VCaP (cell line): ENCODE measurements at regions not wholly inside any gene's neighbourhood (a gene's known extent, or its start where the extent isn't known, plus 50 kb on each side); places are given as distances from the start of the nearest gene placed in this dataset.

ENCODE experiments used
- H3K27ac ChIP-seq: fragments of 450-650 bp; 2 replicates; pipeline ENCODE4 v1.5.1; 2017
- CTCF ChIP-seq: fragments of 450-650 bp; conservative IDR thresholded peaks from 2 replicates; pipeline ENCODE4 v1.5.1; 2017; ENCODE audit warnings: mild to moderate bottlenecking, moderate library complexity

DNA sequence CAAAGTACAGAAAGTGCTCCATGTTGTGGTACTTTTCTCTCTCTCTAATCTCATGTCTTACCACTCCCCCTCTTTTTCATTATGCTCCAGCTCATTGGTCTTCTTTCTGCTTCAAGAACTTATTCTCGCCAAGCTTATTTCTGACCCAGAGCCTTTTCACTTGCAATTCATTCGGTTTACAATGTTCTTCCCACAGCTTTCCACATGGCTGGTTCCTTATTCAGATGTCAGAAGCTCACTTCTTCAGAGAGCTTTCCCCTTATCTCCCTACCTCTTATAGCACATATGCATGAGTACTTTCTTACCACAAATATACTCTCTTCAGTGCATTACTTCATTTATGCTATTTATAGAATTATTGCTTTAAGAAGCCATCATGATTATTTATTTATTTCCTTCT is 338.8 kb upstream of the ATP10B start:
- no peak overlapping the region for H3K27ac ChIP-seq
- TF ChIP-seq CTCF: no peak

DNA sequence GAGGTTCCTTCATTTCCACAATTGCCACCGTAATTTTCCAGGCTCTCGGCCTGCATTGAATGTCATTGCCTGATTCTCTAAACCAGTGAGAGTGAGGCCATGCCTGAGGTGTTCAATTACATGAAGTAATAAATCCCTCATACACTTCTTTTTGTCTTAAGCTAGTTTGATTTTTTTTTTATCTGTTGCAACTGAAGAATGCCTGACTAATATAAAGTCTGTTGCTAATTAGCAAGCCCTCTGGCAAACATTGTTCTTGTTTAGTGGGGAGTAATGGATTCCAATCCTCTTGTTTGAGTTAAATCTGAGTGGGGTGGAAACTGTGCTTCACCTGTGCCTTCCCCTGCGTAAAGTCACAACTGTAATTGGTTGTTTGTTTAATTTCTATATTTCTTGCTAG is 338.1 kb upstream of the ATP10B start:
- no peak overlapping the region for H3K27ac ChIP-seq
- TF ChIP-seq CTCF: no peak

DNA sequence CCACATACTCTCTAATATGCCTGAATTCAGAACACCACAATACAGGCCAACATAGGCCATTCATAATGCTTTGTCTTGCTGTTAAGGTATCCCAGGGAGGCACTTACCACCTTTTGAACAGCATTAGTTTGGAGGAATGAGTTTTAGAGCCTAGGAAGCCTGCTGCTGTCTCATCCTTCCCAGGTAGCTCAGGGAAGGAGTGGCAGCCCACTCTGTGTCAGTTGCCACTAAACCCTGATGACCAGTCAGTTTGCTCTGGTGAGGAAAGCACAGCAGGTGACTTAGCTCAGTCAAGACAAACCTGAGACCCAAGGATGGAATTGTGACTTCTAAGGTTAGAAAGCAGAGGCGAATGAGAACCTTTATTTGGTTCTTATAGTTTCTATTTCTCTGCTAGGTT is 337.4 kb upstream of the ATP10B start:
- TF ChIP-seq CTCF: no peak

DNA sequence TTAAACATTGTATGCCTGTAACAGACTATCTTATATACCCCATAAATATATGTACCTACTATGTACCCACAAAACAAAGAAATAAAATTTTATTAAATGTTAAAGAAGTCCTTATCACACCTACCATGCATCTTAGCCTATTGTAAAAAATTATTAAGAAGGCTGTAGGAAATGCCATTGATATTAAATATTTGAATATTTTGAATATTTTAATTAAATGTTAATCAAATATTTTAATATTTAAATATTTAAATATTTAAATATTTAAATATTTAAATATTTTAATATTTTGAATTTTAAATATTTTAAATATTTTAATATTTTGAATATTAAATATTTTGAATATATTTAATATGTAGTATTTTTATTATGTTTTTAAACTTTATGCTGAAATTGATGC is 331.5 kb upstream of the ATP10B start:
- TF ChIP-seq CTCF: no peak
- no peak overlapping the region for H3K27ac ChIP-seq

More for the DNA sequence above, 337.4 kb upstream of the ATP10B start:
- no peak overlapping the region for H3K27ac ChIP-seq

DNA sequence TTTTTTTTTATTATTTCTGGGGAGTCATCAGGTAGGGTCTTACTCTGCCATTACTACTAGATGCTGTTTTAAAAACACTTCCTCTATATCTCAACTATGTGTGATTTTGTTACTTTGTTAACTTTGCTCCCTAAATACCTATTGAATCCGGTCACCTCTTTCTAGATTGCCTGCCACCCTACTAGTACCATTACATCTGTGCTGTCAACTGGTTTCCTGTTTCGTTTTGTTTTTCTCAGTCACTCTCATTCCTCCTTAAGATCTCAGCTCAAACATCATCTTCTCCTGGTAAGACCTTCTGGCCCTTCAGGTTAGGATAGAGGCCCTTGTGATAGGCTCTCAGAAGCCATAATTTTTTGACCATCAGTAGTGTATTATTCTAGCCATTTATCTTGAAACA is 324.2 kb upstream of the ATP10B start:
- no peak overlapping the region for H3K27ac ChIP-seq

GRCh38 chr5:161169776-161170175 is 317.8 kb upstream of the ATP10B start:
- TF ChIP-seq CTCF: no peak

More for the DNA sequence above, 324.2 kb upstream of the ATP10B start:
- no peak for TF ChIP-seq CTCF

GRCh38 chr5:161167016-161167767 is 315.2 kb upstream of the ATP10B start:
- TF ChIP-seq CTCF: no peak
- H3K27ac ChIP-seq: no peak overlapping the region

More at GRCh38 chr5:161169776-161170175, 317.8 kb upstream of the ATP10B start:
- no peak overlapping the region for H3K27ac ChIP-seq
